Activated naive CD8-positive, alpha-beta T cell treated with anti-CD3 and anti-CD28 coated beads for 36 hours (primary cell): ENCODE measurements at regions not wholly inside any gene's neighbourhood (a gene's known extent, or its start where the extent isn't known, plus 50 kb on each side); places are given as distances from the start of the nearest gene placed in this dataset.

Experiments
- DNase-seq: peaks from one replicate; pipeline ENCODE4 v3.0.0; 2021
- H3K27ac Mint-ChIP-seq: one replicate; pipeline ENCODE4 v1.8.0; 2022; ENCODE audit warnings: mild to moderate bottlenecking, moderate library complexity, mixed read lengths
- H3K27me3 Mint-ChIP-seq: one replicate; pipeline ENCODE4 v1.8.0; 2022; ENCODE audit warnings: mild to moderate bottlenecking, mixed read lengths
- H3K36me3 Mint-ChIP-seq: one replicate; pipeline ENCODE4 v1.8.0; 2021; ENCODE audit warnings: mild to moderate bottlenecking, mixed read lengths
- H3K4me1 Mint-ChIP-seq: one replicate; pipeline ENCODE4 v1.8.0; 2021; ENCODE audit warnings: mixed read lengths
- H3K4me3 Mint-ChIP-seq: one replicate; pipeline ENCODE4 v1.8.0; 2022; ENCODE audit warnings: mild to moderate bottlenecking, moderate library complexity, mixed read lengths
- H3K9me3 Mint-ChIP-seq: one replicate; pipeline ENCODE4 v1.8.0; 2022; ENCODE audit warnings: mixed read lengths

GRCh38 chr7:142385491-142386340 is 127.9 kb upstream of the PRSS58 start:
- H3K9me3 Mint-ChIP-seq = no peaks in the 10 kb centered on the region
- H3K27me3 Mint-ChIP-seq = peaks cover 7% of the 10 kb centered on the region
- peak; percentile 46 for DNase-seq
- no peak overlapping the region for H3K27ac Mint-ChIP-seq
- no peaks in the 10 kb centered on the region for H3K36me3 Mint-ChIP-seq
- H3K4me1 Mint-ChIP-seq = peaks cover 24% of the 10 kb centered on the region
- peak overlapping the region; percentile 60 for H3K4me3 Mint-ChIP-seq

DNA sequence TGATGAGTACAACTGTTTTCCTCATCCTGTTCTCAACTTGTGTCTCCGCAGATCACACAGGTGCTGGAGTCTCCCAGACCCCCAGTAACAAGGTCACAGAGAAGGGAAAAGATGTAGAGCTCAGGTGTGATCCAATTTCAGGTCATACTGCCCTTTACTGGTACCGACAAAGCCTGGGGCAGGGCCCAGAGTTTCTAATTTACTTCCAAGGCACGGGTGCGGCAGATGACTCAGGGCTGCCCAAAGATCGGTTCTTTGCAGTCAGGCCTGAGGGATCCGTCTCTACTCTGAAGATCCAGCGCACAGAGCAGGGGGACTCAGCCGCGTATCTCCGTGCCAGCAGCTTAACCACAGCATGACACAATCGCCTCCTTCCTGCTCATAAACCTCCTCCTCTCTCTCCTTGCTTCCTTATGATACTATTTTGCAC is 126.7 kb upstream of the PRSS58 start:
- peak; percentile 51 for DNase-seq
- H3K27me3 Mint-ChIP-seq = peaks cover 7% of the 10 kb centered on the region
- peak overlapping the region; percentile 42 for H3K27ac Mint-ChIP-seq
- H3K36me3 Mint-ChIP-seq = no peaks in the 10 kb centered on the region
- H3K4me3 Mint-ChIP-seq = peak overlapping the region; percentile 60
- H3K9me3 Mint-ChIP-seq = no peaks in the 10 kb centered on the region
- peaks cover 24% of the 10 kb centered on the region for H3K4me1 Mint-ChIP-seq

DNA sequence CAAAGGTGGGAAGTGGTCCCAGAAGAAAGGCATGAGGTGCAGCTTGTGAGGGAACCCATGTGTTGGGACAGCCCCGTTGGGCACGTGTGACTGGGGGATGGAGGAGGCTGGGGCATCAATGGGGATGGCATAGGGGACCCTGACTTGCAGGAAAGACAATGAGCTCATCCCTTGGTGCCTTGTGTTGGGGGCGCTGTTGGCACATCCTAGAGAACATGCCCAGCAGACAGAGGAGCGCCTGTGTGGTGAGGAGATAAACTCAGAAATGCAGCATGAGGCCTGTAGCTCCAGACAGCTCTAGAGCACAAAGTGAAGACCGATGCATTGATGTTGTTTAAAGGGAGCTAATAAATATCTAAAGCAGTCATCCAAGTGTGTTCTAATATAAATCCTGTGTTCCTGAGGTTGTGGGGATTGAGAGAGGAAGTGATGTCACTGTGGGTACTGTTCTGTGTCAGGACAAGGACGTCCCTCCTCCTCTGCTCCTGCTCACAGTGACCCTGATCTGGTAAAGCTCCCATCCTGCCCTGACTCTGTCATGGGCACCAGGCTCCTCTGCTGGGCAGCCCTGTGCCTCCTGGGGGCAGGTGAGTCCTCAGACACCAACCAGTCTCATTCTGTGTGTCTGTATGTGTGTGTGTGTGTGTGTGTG is 126.1 kb upstream of the PRSS58 start:
- Mint-ChIP-seq H3K36me3 (no peaks in the 10 kb centered on the region), H3K9me3 (no peaks in the 10 kb centered on the region), H3K27me3 (peaks cover 7% of the 10 kb centered on the region), H3K27ac (peak overlapping the region; percentile 42), H3K4me3 (peak overlapping the region; percentile 60), H3K4me1 (peaks cover 24% of the 10 kb centered on the region)
- DNase-seq = peak; percentile 16

DNA sequence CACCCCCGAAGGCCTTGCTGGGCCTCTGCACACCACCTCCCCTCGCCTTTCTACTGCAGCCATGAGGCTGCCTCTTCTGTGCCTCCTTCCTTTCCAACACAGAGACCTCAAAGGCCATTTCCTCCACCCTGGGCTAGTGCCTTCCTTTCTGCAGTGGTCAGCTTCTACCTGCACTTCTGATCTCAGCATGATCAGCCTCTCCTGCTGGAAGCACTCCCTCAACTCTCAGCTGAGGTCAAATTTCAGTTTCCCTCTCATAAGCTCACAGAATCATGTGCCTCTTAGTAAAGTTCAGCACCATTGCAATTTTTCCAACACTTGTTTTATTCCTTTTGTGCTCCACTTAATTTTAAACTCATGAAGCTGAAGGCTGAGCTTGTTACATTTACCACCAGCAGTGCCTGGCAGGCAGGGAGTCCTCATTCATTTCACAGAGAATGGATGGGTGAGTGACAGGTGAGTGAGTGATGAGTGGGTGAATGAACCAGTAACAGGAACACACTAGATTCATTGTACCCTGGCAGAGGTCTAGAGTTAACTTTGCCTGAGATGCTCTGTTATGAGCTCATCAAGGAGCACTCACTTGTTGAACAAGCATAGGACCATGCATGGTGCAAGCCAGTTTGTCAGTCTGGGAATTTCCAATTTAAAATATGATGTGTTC is 124.0 kb upstream of the PRSS58 start:
- Mint-ChIP-seq H3K36me3 (no peaks in the 10 kb centered on the region), H3K27me3 (peaks cover 7% of the 10 kb centered on the region), H3K4me3 (no peak overlapping the region), H3K27ac (no peak overlapping the region), H3K9me3 (no peaks in the 10 kb centered on the region), H3K4me1 (peaks cover 24% of the 10 kb centered on the region)
- DNase-seq = no peak

GRCh38 chr7:142380069-142380468 is 122.2 kb upstream of the PRSS58 start:
- Mint-ChIP-seq H3K9me3 (no peaks in the 10 kb centered on the region), H3K36me3 (no peaks in the 10 kb centered on the region), H3K4me1 (peaks cover 20% of the 10 kb centered on the region), H3K27me3 (peaks cover 12% of the 10 kb centered on the region), H3K4me3 (no peak overlapping the region), H3K27ac (no peak overlapping the region)
- DNase-seq = no peak

DNA sequence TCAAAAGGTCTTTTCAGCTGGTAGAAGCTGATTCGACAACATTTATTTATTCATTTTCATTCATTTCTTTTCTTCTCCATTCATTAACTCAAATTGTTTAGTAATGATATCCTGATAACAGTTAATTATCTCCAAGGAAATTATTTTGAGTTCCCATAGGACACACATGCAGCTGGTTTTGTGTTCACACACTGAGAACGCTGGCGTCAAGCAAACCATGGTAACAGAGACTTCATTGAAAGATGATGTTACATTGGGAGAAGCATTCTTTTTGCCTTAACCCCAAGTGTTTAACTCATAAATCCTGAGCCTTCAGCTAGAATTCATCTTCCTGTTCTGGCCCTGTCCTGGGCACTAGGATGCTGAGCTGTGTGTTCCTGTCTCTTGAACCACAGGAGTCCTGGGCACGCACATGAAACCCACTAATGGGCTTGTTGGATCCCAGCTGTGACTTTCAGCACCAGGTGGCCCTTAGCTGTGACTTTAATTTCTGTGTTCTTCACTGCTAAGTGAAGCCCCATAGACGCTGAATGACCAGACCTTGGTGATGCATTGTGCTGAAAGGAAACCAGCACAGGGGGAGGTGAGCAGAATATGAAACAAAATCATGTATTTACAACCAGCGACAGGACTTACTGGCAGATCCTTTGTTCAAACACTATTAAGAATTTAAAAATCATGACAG is 121.5 kb upstream of the PRSS58 start:
- H3K4me3 Mint-ChIP-seq = no peak overlapping the region

DNA sequence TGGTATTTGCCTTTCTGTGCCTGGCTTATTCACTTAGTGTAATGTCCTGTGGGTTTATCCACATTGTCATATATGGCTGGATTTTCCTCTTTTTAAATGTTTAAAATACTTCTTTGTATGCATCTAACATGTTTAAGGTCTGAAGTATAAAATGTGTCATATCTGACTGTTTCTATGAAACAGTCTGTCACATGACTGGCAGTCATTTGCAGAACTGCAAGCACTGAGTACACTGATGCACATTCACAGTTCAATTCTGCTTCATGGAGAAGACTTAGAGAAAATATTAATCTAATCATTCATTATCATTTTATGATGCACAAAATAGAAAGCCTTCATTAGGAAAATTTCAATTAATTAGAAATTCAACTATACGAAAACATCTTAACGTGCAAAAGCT is 119.7 kb upstream of the PRSS58 start:
- no peaks in the 10 kb centered on the region for H3K36me3 Mint-ChIP-seq
- no peaks in the 10 kb centered on the region for H3K9me3 Mint-ChIP-seq
- peaks cover 6% of the 10 kb centered on the region for H3K4me1 Mint-ChIP-seq
- H3K27me3 Mint-ChIP-seq = peaks cover 10% of the 10 kb centered on the region
- DNase-seq = no peak
- no peak overlapping the region for H3K27ac Mint-ChIP-seq
- H3K4me3 Mint-ChIP-seq = no peak overlapping the region

More for the DNA sequence above, 121.5 kb upstream of the PRSS58 start:
- Mint-ChIP-seq H3K27ac (no peak overlapping the region), H3K4me1 (peaks cover 15% of the 10 kb centered on the region), H3K27me3 (peaks cover 12% of the 10 kb centered on the region), H3K36me3 (no peaks in the 10 kb centered on the region), H3K9me3 (no peaks in the 10 kb centered on the region)
- no peak for DNase-seq

DNA sequence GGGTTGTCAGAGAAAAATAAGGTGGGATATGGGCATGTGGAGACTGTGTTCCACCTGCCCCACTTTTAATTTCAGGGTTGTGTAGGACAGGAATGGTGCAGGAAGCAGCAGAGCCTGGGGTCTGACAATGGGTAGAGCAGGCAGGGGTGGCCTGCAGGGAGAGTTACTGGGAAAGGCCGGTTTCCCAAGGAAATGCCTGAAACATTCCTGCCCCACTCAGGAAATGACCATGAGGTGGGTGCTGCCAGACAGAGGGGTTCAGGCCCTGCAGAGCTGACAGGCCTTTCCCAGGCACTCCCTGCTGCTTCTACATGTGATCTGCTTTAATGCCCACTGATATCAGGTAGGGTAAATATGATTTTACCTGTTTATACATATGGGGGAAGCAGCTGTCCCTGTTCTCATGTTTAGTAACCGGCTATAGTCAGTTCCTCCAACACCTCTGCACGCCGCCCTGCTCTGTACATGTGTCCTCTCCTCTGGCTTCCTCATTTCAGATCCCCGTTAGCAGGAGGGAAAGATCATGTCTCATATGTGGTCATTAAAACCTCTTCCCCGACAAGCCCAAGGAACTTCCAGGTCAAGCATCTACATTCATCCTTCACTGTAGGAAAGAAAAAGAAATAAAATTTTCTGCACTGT is 118.6 kb upstream of the PRSS58 start:
- Mint-ChIP-seq H3K27ac (no peak overlapping the region), H3K36me3 (no peaks in the 10 kb centered on the region), H3K9me3 (no peaks in the 10 kb centered on the region), H3K27me3 (peaks cover 5% of the 10 kb centered on the region), H3K4me1 (peaks cover under 1% of the 10 kb centered on the region), H3K4me3 (no peak overlapping the region)
- DNase-seq = no peak

DNA sequence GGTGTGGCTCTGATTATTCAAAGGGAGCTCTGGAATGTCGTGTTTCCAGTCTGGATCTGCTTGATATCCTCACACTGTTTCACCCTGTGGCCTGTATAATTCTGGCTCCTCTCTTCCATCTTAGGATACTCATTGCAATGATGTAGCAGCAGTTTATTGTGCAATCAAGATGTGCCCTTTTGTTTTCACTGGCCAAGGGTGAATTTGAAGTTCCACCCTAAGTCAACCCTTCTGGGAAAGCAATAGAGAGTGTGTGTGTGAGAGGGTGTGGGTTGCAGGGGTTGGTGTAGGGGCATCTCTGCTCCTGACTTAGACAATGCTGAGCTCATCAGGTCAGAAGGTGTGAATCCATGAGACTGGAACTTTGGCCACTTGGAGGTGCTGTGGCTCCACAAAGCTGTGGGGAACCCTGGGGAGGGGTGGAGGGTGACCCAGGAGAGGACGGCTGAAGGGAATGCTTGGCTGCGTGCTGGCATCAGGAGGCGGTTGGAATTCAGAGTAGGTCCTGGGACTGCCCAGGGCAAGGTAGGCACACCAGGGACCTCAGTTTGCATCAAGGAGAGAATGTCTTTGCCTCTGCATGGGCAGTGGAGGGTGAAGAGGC is 118.0 kb upstream of the PRSS58 start:
- Mint-ChIP-seq H3K9me3 (no peaks in the 10 kb centered on the region), H3K27ac (peak overlapping the region; percentile 19), H3K27me3 (peaks cover 5% of the 10 kb centered on the region), H3K4me3 (no peak overlapping the region), H3K4me1 (no peaks in the 10 kb centered on the region), H3K36me3 (no peaks in the 10 kb centered on the region)
- DNase-seq = no peak

DNA sequence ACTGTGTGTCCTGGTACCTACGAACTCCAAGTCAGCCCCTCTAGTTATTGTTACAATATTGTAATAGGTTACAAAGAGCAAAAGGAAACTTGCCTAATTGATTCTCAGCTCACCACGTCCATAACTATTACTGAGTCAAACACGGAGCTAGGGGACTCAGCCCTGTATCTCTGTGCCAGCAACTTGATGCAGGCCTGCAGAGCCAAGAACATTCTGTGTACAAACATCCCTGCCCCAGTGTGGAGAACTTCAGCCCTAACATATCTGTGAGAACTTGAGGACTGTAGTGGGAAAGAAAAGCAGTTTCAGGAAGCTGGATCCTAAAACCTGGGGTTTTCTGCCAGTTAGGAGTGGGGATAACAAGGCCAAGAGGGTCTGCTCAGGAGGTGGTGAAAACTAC is 114.9 kb upstream of the PRSS58 start:
- no peak overlapping the region for H3K27ac Mint-ChIP-seq
- no peak for DNase-seq
- H3K4me3 Mint-ChIP-seq = no peak overlapping the region
- H3K4me1 Mint-ChIP-seq = no peaks in the 10 kb centered on the region
- no peaks in the 10 kb centered on the region for H3K36me3 Mint-ChIP-seq
- peaks cover 5% of the 10 kb centered on the region for H3K27me3 Mint-ChIP-seq
- H3K9me3 Mint-ChIP-seq = peaks cover 6% of the 10 kb centered on the region

DNA sequence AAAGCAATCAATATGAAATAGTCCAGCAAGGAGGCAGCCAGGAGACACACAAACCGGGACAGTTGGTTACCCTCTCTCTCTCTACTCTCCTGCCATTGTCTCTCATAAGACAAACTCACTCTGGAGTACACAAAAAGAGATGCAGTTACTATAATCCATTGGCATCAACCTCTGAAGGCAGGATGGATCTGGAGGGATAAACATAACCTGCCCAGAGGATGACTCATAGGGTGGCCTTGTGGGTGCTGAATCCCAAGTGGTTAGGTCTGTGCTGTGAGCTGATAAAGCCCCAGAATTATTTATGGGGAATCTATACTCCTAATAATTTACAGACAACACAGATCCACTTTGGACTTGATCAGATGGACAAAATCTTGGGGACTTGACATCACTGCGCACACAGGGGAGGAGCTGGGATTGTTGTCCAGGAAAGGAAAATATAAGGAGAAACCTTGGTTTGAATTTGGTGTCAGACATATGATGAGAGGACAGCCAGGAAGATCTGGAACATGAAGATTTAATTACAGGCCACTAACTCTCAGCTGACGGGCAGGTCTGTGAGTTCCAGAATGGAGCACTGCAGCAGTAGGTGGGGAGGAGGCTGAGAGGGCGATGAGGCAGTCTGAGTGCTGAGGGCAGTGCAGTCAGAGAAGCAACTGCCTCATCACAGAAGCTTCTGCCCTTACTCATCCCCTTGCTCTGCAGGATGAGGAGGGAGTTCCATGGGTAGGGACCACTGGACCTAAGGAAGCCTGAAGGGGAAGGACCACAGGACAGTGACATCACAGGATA is 113.9 kb upstream of the PRSS58 start:
- H3K27ac Mint-ChIP-seq = no peak overlapping the region
- H3K27me3 Mint-ChIP-seq = peaks cover 5% of the 10 kb centered on the region
- no peaks in the 10 kb centered on the region for H3K4me1 Mint-ChIP-seq
- no peak for DNase-seq
- H3K36me3 Mint-ChIP-seq = no peaks in the 10 kb centered on the region
- H3K4me3 Mint-ChIP-seq = no peak overlapping the region
- H3K9me3 Mint-ChIP-seq = peaks cover 6% of the 10 kb centered on the region

DNA sequence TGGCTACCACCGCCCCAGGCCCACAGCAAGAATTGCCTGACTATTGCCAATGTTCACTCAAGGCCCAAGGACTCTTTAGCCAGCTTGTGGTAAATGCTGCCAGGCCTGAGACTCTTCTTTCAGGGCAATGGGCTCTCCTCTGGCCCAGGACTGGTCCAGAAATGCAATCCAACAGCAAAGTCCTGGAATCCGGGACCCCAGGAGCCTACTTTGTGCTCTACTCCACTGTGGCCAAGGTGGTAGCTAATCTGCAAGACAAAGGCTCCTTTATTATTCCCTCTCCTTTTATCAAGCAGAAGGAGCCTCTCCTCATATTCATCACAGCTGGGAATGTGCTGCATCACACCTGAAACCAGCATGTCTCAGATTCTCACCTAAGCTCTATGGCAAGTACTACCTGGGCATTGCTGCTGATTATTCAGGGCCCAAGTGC is 107.6 kb upstream of the PRSS58 start:
- H3K9me3 Mint-ChIP-seq = peaks cover 6% of the 10 kb centered on the region
- no peak overlapping the region for H3K4me3 Mint-ChIP-seq
- peaks cover 30% of the 10 kb centered on the region for H3K27me3 Mint-ChIP-seq
- no peak for DNase-seq
- no peaks in the 10 kb centered on the region for H3K36me3 Mint-ChIP-seq
- H3K27ac Mint-ChIP-seq = no peak overlapping the region
- H3K4me1 Mint-ChIP-seq = peaks cover 12% of the 10 kb centered on the region

DNA sequence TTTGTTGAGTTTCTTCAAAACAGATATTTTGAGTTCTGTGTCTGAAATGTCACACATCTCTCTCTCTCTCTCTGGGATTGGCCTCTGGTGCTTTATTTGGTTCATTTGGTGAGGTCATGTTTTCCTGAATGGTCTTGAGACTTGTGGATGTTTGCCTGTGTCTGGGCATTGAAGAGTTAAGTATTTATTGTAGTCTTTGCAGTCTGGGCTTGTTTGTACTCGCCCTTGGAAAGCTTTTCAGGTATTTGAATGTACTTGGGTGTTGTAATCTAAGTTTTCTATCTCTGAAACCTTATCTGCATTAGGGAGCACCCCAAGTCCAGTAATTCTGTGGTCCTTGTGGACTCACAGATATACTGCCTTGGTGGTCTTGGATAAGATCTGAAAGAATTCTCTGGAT is 106.7 kb upstream of the PRSS58 start:
- H3K27ac Mint-ChIP-seq = no peak overlapping the region

More for the DNA sequence above, 106.7 kb upstream of the PRSS58 start:
- H3K9me3 Mint-ChIP-seq = peaks cover 6% of the 10 kb centered on the region
- no peak overlapping the region for H3K4me3 Mint-ChIP-seq
- peaks cover 30% of the 10 kb centered on the region for H3K27me3 Mint-ChIP-seq
- no peaks in the 10 kb centered on the region for H3K36me3 Mint-ChIP-seq
- no peak for DNase-seq
- peaks cover 12% of the 10 kb centered on the region for H3K4me1 Mint-ChIP-seq
